H1 (cell line): ENCODE measurements at regions not wholly inside any gene's neighbourhood (a gene's known extent, or its start where the extent isn't known, plus 50 kb on each side); places are given as distances from the start of the nearest gene placed in this dataset.

Experiments used
- CTCF ChIA-PET: fragments of 300-600 bp; sonication (Branson Sonifier 250); formaldehyde crosslinking; loops from one replicate; lab custom pipeline; 2021; ENCODE audit not compliant: partially characterized antibody; lab: Charles Lee
- POLR2A ChIA-PET: fragments of 300-600 bp; sonication (Branson Sonifier 250); formaldehyde crosslinking; loops from one replicate; lab custom pipeline; 2021; ENCODE audit warnings: inconsistent platforms; ENCODE audit not compliant: partially characterized antibody; lab: Charles Lee
- DNase-seq, 2 experiments: peaks; one replicate each; pipeline versions ENCODE4 v3.0.0 to v3.0.0-alpha.2; 2010 to 2022; ENCODE audit warnings: low spot score in 2 of 2, low read depth in 1 of 2, mixed read lengths in 1 of 2
- FAIRE-seq: peaks from 2 replicates; lab custom pipeline; 2011; peaks lifted over from hg19 to GRCh38; lab: Jason Lieb, UNC
- H2AFZ ChIP-seq: 2 replicates; pipeline ENCODE4 v1.8.1; 2012; ENCODE audit warnings: low read length, inconsistent platforms
- H2AK5ac ChIP-seq: 2 replicates; pipeline ENCODE4 v1.6.1; 2013; ENCODE audit warnings: low read depth, low read length
- H2BK120ac ChIP-seq: replicated peaks from 2 replicates; pipeline ENCODE3; 2013; ENCODE audit warnings: low read depth, low read length, inconsistent platforms
- H2BK12ac ChIP-seq: 2 replicates; pipeline ENCODE4 v1.6.1; 2013; ENCODE audit warnings: low read depth, low read length
- H2BK15ac ChIP-seq: 2 replicates; pipeline ENCODE4 v1.6.1; 2013; ENCODE audit warnings: low read length
- H2BK20ac ChIP-seq: 2 replicates; pipeline ENCODE4 v1.6.1; 2013; ENCODE audit warnings: low read length
- H2BK5ac ChIP-seq: 2 replicates; pipeline ENCODE4 v1.6.1; 2013; ENCODE audit warnings: low read depth, low read length
- H3K14ac ChIP-seq: 2 replicates; pipeline ENCODE4 v1.6.1; 2013; ENCODE audit warnings: inconsistent platforms; ENCODE audit not compliant: insufficient read length
- H3K18ac ChIP-seq: 2 replicates; pipeline ENCODE4 v1.6.1; 2013; ENCODE audit warnings: low read length; ENCODE audit errors: extremely low read depth
- H3K23ac ChIP-seq: 2 replicates; pipeline ENCODE4 v1.6.1; 2013; ENCODE audit warnings: inconsistent platforms; ENCODE audit not compliant: insufficient read length
- H3K23me2 ChIP-seq: 2 replicates; pipeline ENCODE4 v1.6.1; 2013; ENCODE audit warnings: low read depth, low read length
- H3K27ac ChIP-seq: 2 replicates; pipeline ENCODE4 v1.6.1; 2011; ENCODE audit warnings: low read depth, low read length, inconsistent platforms
- H3K27me3 ChIP-seq, 4 experiments: replicated peaks in 1 of 4; 1 replicate in 1 of 4; 2 replicates in 3 of 4; pipeline versions ENCODE4 v1.6.1 to v1.8.1; 2011 to 2013; ENCODE audit warnings: low read length in 3 of 4, mild to moderate bottlenecking in 3 of 4, inconsistent platforms in 2 of 4, mixed read lengths in 2 of 4, moderate library complexity in 1 of 4; ENCODE audit not compliant: control insufficient read depth in 3 of 4, insufficient read depth in 3 of 4; ENCODE audit errors: extremely low read depth in 1 of 4
- H3K36me3 ChIP-seq, 4 experiments: 2 replicates each; pipeline versions ENCODE4 v1.6.1 to v1.8.1; 2011 to 2013; ENCODE audit warnings: mild to moderate bottlenecking in 4 of 4, low read length in 3 of 4, moderate library complexity in 2 of 4, control low read depth in 1 of 4, inconsistent platforms in 1 of 4; ENCODE audit not compliant: insufficient read depth in 4 of 4, control insufficient read depth in 2 of 4
- H3K4ac ChIP-seq: replicated peaks from 2 replicates; pipeline ENCODE3; 2013; ENCODE audit warnings: low read length, low read depth, mixed read lengths, inconsistent platforms; ENCODE audit not compliant: insufficient read length
- H3K4me1 ChIP-seq, 4 experiments: replicated peaks in 1 of 4; 1 replicate in 1 of 4; 2 replicates in 3 of 4; pipeline versions ENCODE4 v1.6.1 to v1.8.1; 2011 to 2013; ENCODE audit warnings: low read length in 3 of 4, inconsistent platforms in 2 of 4, mixed read lengths in 1 of 4; ENCODE audit not compliant: insufficient read depth in 4 of 4, control insufficient read depth in 3 of 4
- H3K4me2 ChIP-seq, 2 experiments: 2 replicates each; pipeline versions ENCODE4 v1.6.1 to v1.8.1; 2011 to 2013; ENCODE audit warnings: low read depth in 2 of 2, low read length in 2 of 2, control low read depth in 1 of 2, inconsistent platforms in 1 of 2, mild to moderate bottlenecking in 1 of 2; ENCODE audit not compliant: insufficient read depth in 1 of 2
- H3K4me3 ChIP-seq, 4 experiments: fragments of 200-600, 300-600 bp in 1 of 4; sonication (generic), shearing (Covaris generic), sonication (Bioruptor Twin) in 1 of 4; 2 replicates each; pipeline versions ENCODE4 v1.5.1 to v1.8.1; 2011 to 2016; ENCODE audit warnings: low read length in 4 of 4, low read depth in 3 of 4, control low read depth in 2 of 4, inconsistent platforms in 2 of 4, mild to moderate bottlenecking in 2 of 4, mixed read lengths in 1 of 4, moderate library complexity in 1 of 4; ENCODE audit not compliant: insufficient read depth in 2 of 4; ENCODE audit errors: extremely low read depth in 1 of 4
- H3K56ac ChIP-seq: replicated peaks from 2 replicates; pipeline ENCODE3; 2013; ENCODE audit warnings: low read depth, mild to moderate bottlenecking, mixed read lengths, low read length, inconsistent platforms; ENCODE audit not compliant: insufficient read length
- H3K79me1 ChIP-seq: 2 replicates; pipeline ENCODE4 v1.6.1; 2013; ENCODE audit warnings: low read depth, low read length, control low read depth
- H3K79me2 ChIP-seq, 2 experiments: 2 replicates each; pipeline versions ENCODE4 v1.6.1 to v1.8.1; 2012 to 2013; ENCODE audit warnings: low read length in 2 of 2, mild to moderate bottlenecking in 2 of 2, inconsistent platforms in 1 of 2; ENCODE audit not compliant: insufficient read depth in 2 of 2, control insufficient read depth in 1 of 2
- H3K9ac ChIP-seq, 4 experiments: replicated peaks in 1 of 4; 1 replicate in 1 of 4; 2 replicates in 3 of 4; pipeline versions ENCODE4 v1.6.1 to v1.8.1; 2011 to 2013; ENCODE audit warnings: low read depth in 3 of 4, low read length in 3 of 4, control low read depth in 2 of 4, mild to moderate bottlenecking in 2 of 4, moderate library complexity in 2 of 4, inconsistent platforms in 1 of 4; ENCODE audit errors: extremely low read depth in 1 of 4
- H3K9me3 ChIP-seq, 2 experiments: 2 replicates each; pipeline versions ENCODE4 v1.6.1 to v1.8.1; 2012 to 2013; ENCODE audit warnings: mild to moderate bottlenecking in 2 of 2, moderate library complexity in 2 of 2, control low read depth in 1 of 2, inconsistent platforms in 1 of 2, low read depth in 1 of 2, low read length in 1 of 2, mixed read lengths in 1 of 2; ENCODE audit not compliant: insufficient read depth in 2 of 2
- H4K20me1 ChIP-seq, 2 experiments: replicated peaks in 1 of 2; 2 replicates each; pipeline versions ENCODE3 to v1.8.1; 2011 to 2013; ENCODE audit warnings: inconsistent platforms in 2 of 2, low read length in 2 of 2, mild to moderate bottlenecking in 1 of 2; ENCODE audit not compliant: insufficient read depth in 2 of 2, control insufficient read depth in 1 of 2
- H4K5ac ChIP-seq: 2 replicates; pipeline ENCODE4 v1.6.1; 2013; ENCODE audit warnings: low read length, low read depth, mixed read lengths, inconsistent platforms; ENCODE audit not compliant: insufficient read length
- H4K8ac ChIP-seq: 2 replicates; pipeline ENCODE4 v1.8.0; 2013; ENCODE audit warnings: mild to moderate bottlenecking, moderate library complexity, low read length, inconsistent platforms; ENCODE audit not compliant: insufficient read depth; ENCODE audit errors: extremely low read depth
- H4K91ac ChIP-seq: replicated peaks from 2 replicates; pipeline ENCODE3; 2013; ENCODE audit warnings: low read length, mixed read lengths, inconsistent platforms; ENCODE audit not compliant: insufficient read length
- ASH2L ChIP-seq: fragments of 200-600, 300-600 bp; sonication (generic); IDR thresholded peaks from one replicate; pipeline ENCODE4 v1.7.1; 2017; ENCODE audit warnings: low read length
- CHD2 ChIP-seq: IDR thresholded peaks from 2 replicates; pipeline ENCODE4 v1.6.1; 2012; ENCODE audit warnings: low read length, improper control_type of control experiment
- GABPA ChIP-seq: IDR thresholded peaks from 2 replicates; pipeline ENCODE4 v1.6.1; 2011; ENCODE audit warnings: mild to moderate bottlenecking, low read length, moderate library complexity, borderline replicate concordance; ENCODE audit not compliant: insufficient read depth
- JUN ChIP-seq: IDR thresholded peaks from 2 replicates; pipeline ENCODE4 v1.6.1; 2011; ENCODE audit warnings: low read depth, mild to moderate bottlenecking, improper control_type of control experiment, low read length
- JUND ChIP-seq: IDR thresholded peaks from 2 replicates; pipeline ENCODE4 v1.6.1; 2011; ENCODE audit warnings: mild to moderate bottlenecking, improper control_type of control experiment, low read length
- KDM5A ChIP-seq: fragments of 200-600 bp; IDR thresholded peaks from 2 replicates; pipeline ENCODE4 v1.7.1; 2012; ENCODE audit warnings: mild to moderate bottlenecking, low read length, inconsistent platforms, mixed read lengths
- MAFK ChIP-seq: IDR thresholded peaks from 2 replicates; pipeline ENCODE4 v1.6.1; 2012; ENCODE audit warnings: low read depth, mild to moderate bottlenecking, improper control_type of control experiment, low read length
- NRF1 ChIP-seq: IDR thresholded peaks from 2 replicates; pipeline ENCODE4 v1.6.1; 2011; ENCODE audit warnings: mild to moderate bottlenecking, low read depth, low read length, improper control_type of control experiment
- RBBP5 ChIP-seq: IDR thresholded peaks from 2 replicates; pipeline ENCODE4 v1.7.1; 2012; ENCODE audit warnings: low read depth, mild to moderate bottlenecking, inconsistent platforms, low read length, moderate library complexity, borderline replicate concordance
- RXRA ChIP-seq: IDR thresholded peaks from 2 replicates; pipeline ENCODE4 v1.6.1; 2011; ENCODE audit warnings: low read depth, mild to moderate bottlenecking, low read length, moderate library complexity; ENCODE audit not compliant: insufficient read depth
- SIX5 ChIP-seq: IDR thresholded peaks from 2 replicates; pipeline ENCODE4 v1.6.1; 2011; ENCODE audit warnings: mild to moderate bottlenecking, low read depth, low read length
- SP2 ChIP-seq: IDR thresholded peaks from 2 replicates; pipeline ENCODE4 v1.6.1; 2012; ENCODE audit warnings: mild to moderate bottlenecking, low read length, inconsistent platforms
- TAF7 ChIP-seq: optimal IDR thresholded peaks from 2 replicates; pipeline ENCODE3; 2011; ENCODE audit warnings: low read depth, mild to moderate bottlenecking, inconsistent platforms, low read length, moderate library complexity, borderline replicate concordance
- WGBS, 2 experiments: shearing (Covaris generic) in 1 of 2; methylation state at CpG; one replicate each; pipeline versions ENCODE4 v1.1.6 to v1.1.7; 2013 to 2015; ENCODE audit warnings: low lambda C conversion rate in 2 of 2, mixed read lengths in 2 of 2, inconsistent platforms in 1 of 2, low coverage in 1 of 2, missing lambda C conversion rate in 1 of 2; ENCODE audit not compliant: insufficient replicate concordance in 2 of 2, insufficient coverage in 1 of 2, insufficient read length in 1 of 2; ENCODE audit errors: extremely low coverage in 1 of 2, missing lambda C conversion rate in 1 of 2; 5-methylcytosine and 5-hydroxymethylcytosine counted together
- TF ChIP-seq, protein P1 (sequence below): IDR thresholded peaks from 2 replicates; pipeline ENCODE4 v1.6.1; 2011; ENCODE audit warnings: low read length, improper control_type of control experiment
- TF ChIP-seq, protein P2 (sequence below): IDR thresholded peaks from 2 replicates; pipeline ENCODE4 v1.6.1; 2012; ENCODE audit warnings: inconsistent platforms

DNA sequence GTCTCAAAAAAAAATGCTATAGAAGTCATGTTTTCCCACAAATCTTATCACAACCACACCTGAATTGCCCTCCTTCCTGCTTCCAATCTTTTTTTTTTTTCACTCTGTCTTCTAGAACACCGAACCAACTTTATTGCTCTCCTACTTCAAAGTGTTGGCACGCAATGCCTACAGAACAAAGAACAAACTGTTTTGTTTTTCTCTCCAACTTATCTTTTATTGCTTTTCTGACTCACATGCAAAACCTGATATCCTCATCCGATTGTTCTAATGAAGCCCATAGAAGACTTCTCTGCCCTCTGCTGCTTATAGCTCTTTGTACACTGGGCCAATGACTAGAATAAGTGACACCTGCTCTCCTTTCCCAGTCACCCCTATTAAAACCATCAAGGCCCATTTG lies 602.8 kb downstream of the EPHA4 start:
- no peak overlapping the region for H3K4ac ChIP-seq
- POLR2A ChIA-PET, result no interaction called here
- no peaks in the 10 kb centered on the region for H3K9me3 ChIP-seq
- no peak overlapping the region for H2BK20ac ChIP-seq
- no peaks in the 10 kb centered on the region for H3K27me3 ChIP-seq
- no peak overlapping the region for H3K4me2 ChIP-seq
- no peaks in the 10 kb centered on the region for H3K23me2 ChIP-seq
- no peak overlapping the region for H2BK120ac ChIP-seq
- H3K79me1 ChIP-seq, result no peaks in the 10 kb centered on the region
- no peak overlapping the region for H2AFZ ChIP-seq
- no peak overlapping the region for H3K9ac ChIP-seq
- H3K79me2 ChIP-seq, result no peaks in the 10 kb centered on the region
- H2BK12ac ChIP-seq, result no peak overlapping the region
- no peak overlapping the region for H4K8ac ChIP-seq
- H2BK5ac ChIP-seq, result no peak overlapping the region
- H3K14ac ChIP-seq, result no peak overlapping the region
- no peak overlapping the region for H3K18ac ChIP-seq
- H4K91ac ChIP-seq, result no peak overlapping the region
- DNase-seq (no peak), FAIRE-seq (no peak)
- no peak overlapping the region for H3K27ac ChIP-seq
- H4K20me1 ChIP-seq, result no peaks in the 10 kb centered on the region
- WGBS, 2 experiments, result 98% methylated on average over 3 of the region's 3 CpGs; no CpG with 5 or more reads in 1 of the 2 experiments
- no peaks in the 10 kb centered on the region for H3K4me1 ChIP-seq
- no peak overlapping the region for H2BK15ac ChIP-seq
- no peak overlapping the region for H4K5ac ChIP-seq
- no peak overlapping the region for H3K56ac ChIP-seq
- H3K23ac ChIP-seq, result no peak overlapping the region
- no peak overlapping the region for H3K4me3 ChIP-seq
- CTCF ChIA-PET, result no interaction called here
- H2AK5ac ChIP-seq, result no peak overlapping the region
- H3K36me3 ChIP-seq, result no peaks in the 10 kb centered on the region
- TF ChIP-seq TAF7 (no peak), SP2 (no peak), CHD2 (no peak), JUND (no peak), SIX5 (no peak), GABPA (no peak), RXRA (no peak), KDM5A (no peak), MAFK (no peak), ASH2L (no peak), NRF1 (no peak), RBBP5 (no peak), JUN (no peak)
- TF ChIP-seq, protein P1, sequence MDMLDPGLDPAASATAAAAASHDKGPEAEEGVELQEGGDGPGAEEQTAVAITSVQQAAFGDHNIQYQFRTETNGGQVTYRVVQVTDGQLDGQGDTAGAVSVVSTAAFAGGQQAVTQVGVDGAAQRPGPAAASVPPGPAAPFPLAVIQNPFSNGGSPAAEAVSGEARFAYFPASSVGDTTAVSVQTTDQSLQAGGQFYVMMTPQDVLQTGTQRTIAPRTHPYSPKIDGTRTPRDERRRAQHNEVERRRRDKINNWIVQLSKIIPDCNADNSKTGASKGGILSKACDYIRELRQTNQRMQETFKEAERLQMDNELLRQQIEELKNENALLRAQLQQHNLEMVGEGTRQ, result no peak
- TF ChIP-seq, protein P2, sequence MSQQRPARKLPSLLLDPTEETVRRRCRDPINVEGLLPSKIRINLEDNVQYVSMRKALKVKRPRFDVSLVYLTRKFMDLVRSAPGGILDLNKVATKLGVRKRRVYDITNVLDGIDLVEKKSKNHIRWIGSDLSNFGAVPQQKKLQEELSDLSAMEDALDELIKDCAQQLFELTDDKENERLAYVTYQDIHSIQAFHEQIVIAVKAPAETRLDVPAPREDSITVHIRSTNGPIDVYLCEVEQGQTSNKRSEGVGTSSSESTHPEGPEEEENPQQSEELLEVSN, result no peak
